SK-N-SH (cell line): ENCODE measurements at regions not wholly inside any gene's neighbourhood (a gene's known extent, or its start where the extent isn't known, plus 50 kb on each side); places are given as distances from the start of the nearest gene placed in this dataset.

Source experiments
- CTCF ChIA-PET: fragments of 300-600, 350-600 bp; formaldehyde crosslinking; extraction: SDS; loops from one replicate; lab custom pipeline; 2021; lab: Yijun Ruan, JAX
- POLR2A ChIA-PET: fragments of 350-600 bp; sonication (Branson Sonifier 250); formaldehyde crosslinking; extraction: SDS; loops from one replicate; lab custom pipeline; 2020; ENCODE audit warnings: antibody characterized with exemption, inconsistent platforms; lab: Yijun Ruan, JAX
- DNase-seq: peaks from one replicate; pipeline ENCODE4 v3.0.0; 2012
- H2AFZ ChIP-seq: fragments of 200-600 bp; sonication (generic); 2 replicates; pipeline ENCODE4 v1.8.1; 2016; ENCODE audit warnings: antibody characterized with exemption, mild to moderate bottlenecking, low read depth
- H3F3A ChIP-seq: fragments of 200-600 bp; sonication (generic); replicated peaks from 2 replicates; pipeline ENCODE3; 2016; ENCODE audit warnings: antibody characterized with exemption, mild to moderate bottlenecking; ENCODE audit not compliant: insufficient read depth
- H3K27ac ChIP-seq, 2 experiments: fragments of 200-500 bp in 1 of 2; fragments of 200-600 bp in 1 of 2; sonication (Bioruptor generic) in 1 of 2; sonication (generic), shearing (Covaris generic) in 1 of 2; 2 replicates each; pipeline versions ENCODE4 v1.5.1 to v1.6.1; 2014 to 2016; ENCODE audit warnings: low read depth in 2 of 2, inconsistent platforms in 1 of 2, low read length in 1 of 2, mild to moderate bottlenecking in 1 of 2, mixed read lengths in 1 of 2
- H3K27me3 ChIP-seq: fragments of 200-600 bp; sonication (generic), shearing (Covaris generic); 2 replicates; pipeline ENCODE4 v1.6.1; 2016; ENCODE audit warnings: mixed run types; ENCODE audit not compliant: insufficient read depth
- H3K36me3 ChIP-seq, 2 experiments: fragments of 200-500 bp in 1 of 2; fragments of 200-600 bp in 1 of 2; sonication (Bioruptor generic) in 1 of 2; sonication (generic) in 1 of 2; replicated peaks in 1 of 2; 2 replicates each; pipeline versions ENCODE3 to v1.5.1; 2014 to 2016; ENCODE audit warnings: low read length in 1 of 2, mild to moderate bottlenecking in 1 of 2; ENCODE audit not compliant: insufficient read depth in 2 of 2, control insufficient read depth in 1 of 2
- H3K4me1 ChIP-seq, 2 experiments: fragments of 200-500 bp in 1 of 2; fragments of 200-600 bp in 1 of 2; sonication (Bioruptor generic) in 1 of 2; sonication (generic), shearing (Covaris generic) in 1 of 2; 2 replicates each; pipeline versions ENCODE4 v1.5.1 to v1.6.1; 2014 to 2016; ENCODE audit warnings: low read depth in 1 of 2, low read length in 1 of 2, mixed run types in 1 of 2; ENCODE audit not compliant: insufficient read depth in 2 of 2, control insufficient read depth in 1 of 2
- H3K4me2 ChIP-seq: fragments of 200-600 bp; sonication (generic), shearing (Covaris generic); 2 replicates; pipeline ENCODE4 v1.6.1; 2017; ENCODE audit warnings: mixed run types
- H3K4me3 ChIP-seq, 2 experiments: fragments of 200-500 bp in 1 of 2; fragments of 200-600 bp in 1 of 2; sonication (Bioruptor generic) in 1 of 2; sonication (generic), shearing (Covaris generic) in 1 of 2; 2 replicates each; pipeline versions ENCODE4 v1.5.1 to v1.8.1; 2014 to 2016; ENCODE audit warnings: low read depth in 2 of 2, inconsistent platforms in 1 of 2, low read length in 1 of 2, mild to moderate bottlenecking in 1 of 2, mixed read lengths in 1 of 2, moderate library complexity in 1 of 2
- H3K79me2 ChIP-seq: fragments of 200-600 bp; sonication (generic); 2 replicates; pipeline ENCODE4 v1.8.1; 2017; ENCODE audit warnings: mild to moderate bottlenecking; ENCODE audit not compliant: insufficient read depth
- H3K9ac ChIP-seq: fragments of 200-600 bp; sonication (generic); 2 replicates; pipeline ENCODE4 v1.6.1; 2017; ENCODE audit warnings: mixed run types
- H3K9me2 ChIP-seq: fragments of 200-600 bp; sonication (generic); 2 replicates; pipeline ENCODE4 v1.6.1; 2017; ENCODE audit warnings: mixed run types
- H3K9me3 ChIP-seq: fragments of 200-600 bp; sonication (generic); 2 replicates; pipeline ENCODE4 v1.6.1; 2017; ENCODE audit warnings: mixed run types, mild to moderate bottlenecking, moderate library complexity
- H4K20me1 ChIP-seq: fragments of 200-600 bp; sonication (generic); 2 replicates; pipeline ENCODE4 v1.6.1; 2017; ENCODE audit warnings: mild to moderate bottlenecking, mixed run types; ENCODE audit not compliant: insufficient read depth
- ELF1 ChIP-seq: IDR thresholded peaks from 2 replicates; pipeline ENCODE4 v1.4.0; 2012
- EP300 ChIP-seq, 2 experiments: IDR thresholded peaks; 2 replicates each; pipeline versions ENCODE4 v1.4.0 to v1.6.1; 2012; ENCODE audit warnings: borderline replicate concordance in 1 of 2, low read depth in 1 of 2, low read length in 1 of 2
- FOSL2 ChIP-seq: IDR thresholded peaks from 2 replicates; pipeline ENCODE4 v1.4.0; 2012; ENCODE audit warnings: low read depth, mild to moderate bottlenecking, moderate library complexity, borderline replicate concordance
- JUND ChIP-seq: IDR thresholded peaks from 2 replicates; pipeline ENCODE4 v1.4.0; 2012
- MAX ChIP-seq: IDR thresholded peaks from 2 replicates; pipeline ENCODE4 v1.4.0; 2012; ENCODE audit warnings: low read depth
- NFIC ChIP-seq: IDR thresholded peaks from 2 replicates; pipeline ENCODE4 v1.4.0; 2012; ENCODE audit warnings: borderline replicate concordance
- POLR2AphosphoS5 ChIP-seq: IDR thresholded peaks from 2 replicates; pipeline ENCODE4 v1.6.1; 2012; ENCODE audit warnings: low read depth, low read length
- RFX5 ChIP-seq: IDR thresholded peaks from 2 replicates; pipeline ENCODE4 v1.6.1; 2012; ENCODE audit warnings: mild to moderate bottlenecking, improper control_type of control experiment, low read length
- RXRA ChIP-seq: IDR thresholded peaks from 2 replicates; pipeline ENCODE4 v1.4.0; 2012; ENCODE audit warnings: low read depth, mild to moderate bottlenecking, borderline replicate concordance
- SMC3 ChIP-seq: IDR thresholded peaks from 2 replicates; pipeline ENCODE4 v1.6.1; 2012; ENCODE audit warnings: low read depth, low read length, improper control_type of control experiment
- TAF1 ChIP-seq: IDR thresholded peaks from 2 replicates; pipeline ENCODE4 v1.6.1; 2012; ENCODE audit warnings: low read depth, mild to moderate bottlenecking, low read length, moderate library complexity, borderline replicate concordance
- TCF12 ChIP-seq: IDR thresholded peaks from 2 replicates; pipeline ENCODE4 v1.4.0; 2012
- YY1 ChIP-seq: IDR thresholded peaks from 2 replicates; pipeline ENCODE4 v1.4.0; 2012; ENCODE audit warnings: low read depth, mild to moderate bottlenecking
- ZBTB33 ChIP-seq: IDR thresholded peaks from 2 replicates; pipeline ENCODE4 v1.4.0; 2012; ENCODE audit warnings: low read depth, borderline replicate concordance
- WGBS: methylation state at CpG from one replicate; pipeline ENCODE4 v1.1.6; 2017; ENCODE audit warnings: low lambda C conversion rate; 5-methylcytosine and 5-hydroxymethylcytosine counted together

DNA sequence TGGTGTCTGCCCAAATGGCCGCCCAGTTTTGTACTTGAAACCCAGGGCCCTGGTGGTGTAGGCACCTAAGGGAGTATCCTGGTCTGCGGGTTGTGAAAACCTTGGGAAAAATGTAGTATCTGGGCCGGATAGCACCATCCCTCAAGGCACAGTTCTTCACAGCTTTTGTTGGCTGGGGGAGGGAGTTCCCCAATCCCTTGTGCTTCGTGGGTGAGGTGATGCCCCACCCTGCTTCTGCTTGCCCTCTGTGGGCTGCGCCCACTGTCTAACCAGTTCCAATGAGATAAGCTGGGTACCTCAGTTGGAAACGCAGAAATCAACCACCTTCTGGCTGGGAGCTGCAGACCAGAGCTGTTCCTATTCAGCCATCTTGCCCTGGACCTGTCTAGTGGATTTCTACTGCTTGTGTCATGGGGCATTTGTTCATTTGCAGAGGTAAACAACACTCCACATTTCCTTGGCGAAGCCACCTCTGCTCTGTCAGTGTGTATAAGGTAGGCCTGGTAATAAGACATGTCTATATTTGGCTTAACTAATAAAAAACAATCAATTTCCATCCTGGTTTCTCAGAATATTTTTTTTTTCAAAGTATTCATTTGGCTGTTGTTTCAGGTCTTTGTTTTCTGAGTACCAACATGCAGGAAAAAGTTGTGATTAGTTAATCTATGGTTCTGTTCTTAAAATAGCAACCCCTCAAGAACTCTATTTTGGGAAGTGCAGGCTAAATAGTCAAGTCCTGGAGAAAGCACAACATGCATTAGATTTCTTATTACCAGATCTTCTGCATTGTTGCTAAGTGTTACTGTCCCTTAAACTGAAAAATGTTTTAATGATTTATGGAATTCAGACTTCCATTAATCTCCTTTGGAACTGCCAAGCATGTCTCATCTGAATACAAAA, 304.3 kb downstream of the ZIC1 start:
- WGBS, result 44% methylated on average over 7 of the region's 7 CpGs
- no peak overlapping the region for H2AFZ ChIP-seq

DNA sequence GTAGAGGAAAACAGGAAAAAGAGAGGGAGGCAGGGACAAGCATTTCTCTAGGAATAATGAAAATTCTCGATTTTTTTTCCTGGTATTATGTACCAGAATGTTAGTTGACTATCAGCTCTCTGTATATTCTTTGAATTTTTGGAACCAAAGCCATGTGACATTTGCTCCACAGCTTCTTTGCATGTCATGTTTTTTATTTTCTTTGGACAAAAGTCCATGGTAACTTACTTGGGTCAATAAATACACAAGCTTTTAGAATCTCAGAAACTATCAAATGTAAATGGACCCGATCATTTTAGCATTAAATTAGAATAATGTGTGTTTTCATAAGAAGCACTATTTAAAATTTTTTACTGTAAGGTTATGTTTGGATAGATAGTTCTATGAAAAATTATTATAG, 320.5 kb downstream of the ZIC1 start:
- TF ChIP-seq ELF1 (no peak), MAX (no peak), TCF12 (no peak), RXRA (no peak), RFX5 (no peak), NFIC (no peak)
- Histone ChIP-seq H3K4me2 (no peak overlapping the region), H3K4me1 (no peaks in the 10 kb centered on the region; a peak in 1 of 4 replicates), H3K9ac (no peak overlapping the region), H3K79me2 (no peaks in the 10 kb centered on the region), H3F3A (no peaks in the 10 kb centered on the region), H3K9me2 (no peaks in the 10 kb centered on the region), H2AFZ (no peak overlapping the region), H4K20me1 (no peaks in the 10 kb centered on the region), H3K9me3 (no peaks in the 10 kb centered on the region), H3K36me3 (no peaks in the 10 kb centered on the region), H3K27ac (no peak overlapping the region), H3K27me3 (no peaks in the 10 kb centered on the region), H3K4me3 (no peak overlapping the region)
- no peak for DNase-seq
- ChIA-PET POLR2A (no interaction called here), CTCF (interaction anchor here (0.9 to 1.5 kb wide), 2 partner anchors 313 to 347 kb away, joined by 3 read pairs; no protein-coding TSS in a partner anchor)
- WGBS, result 18% methylated on average over 2 of the region's 2 CpGs

More for the DNA sequence above, 304.3 kb downstream of the ZIC1 start:
- ChIA-PET POLR2A (no interaction called here), CTCF (no interaction called here)
- Histone ChIP-seq H3K36me3 (no peaks in the 10 kb centered on the region), H4K20me1 (no peaks in the 10 kb centered on the region), H3F3A (no peaks in the 10 kb centered on the region), H3K9me3 (no peaks in the 10 kb centered on the region), H3K4me1 (no peaks in the 10 kb centered on the region), H3K27me3 (no peaks in the 10 kb centered on the region), H3K27ac (no peak overlapping the region), H3K9me2 (no peaks in the 10 kb centered on the region), H3K9ac (no peak overlapping the region), H3K79me2 (no peaks in the 10 kb centered on the region), H3K4me2 (no peak overlapping the region), H3K4me3 (no peak overlapping the region)
- no peak for DNase-seq
- TF ChIP-seq YY1, result no peak
- TF ChIP-seq RXRA, result no peak
- no peak for TF ChIP-seq RFX5
- TF ChIP-seq ZBTB33, result no peak
- no peak for TF ChIP-seq EP300 (IDR thresholded peaks at IDR 0.05; ENCODE audit: borderline replicate concordance in 1 of 2, low read depth in 1 of 2, low read length in 1 of 2)
- TF ChIP-seq JUND, result no peak
- no peak for TF ChIP-seq TAF1
- no peak for TF ChIP-seq SMC3
- TF ChIP-seq MAX, result no peak
- TF ChIP-seq POLR2AphosphoS5, result no peak
- no peak for TF ChIP-seq FOSL2
- TF ChIP-seq NFIC, result no peak
